WTC11 (cell line): ENCODE measurements at regions not wholly inside any gene's neighbourhood (a gene's known extent, or its start where the extent isn't known, plus 50 kb on each side); places are given as distances from the start of the nearest gene placed in this dataset.

ENCODE experiments used
- FOXJ3 ChIP-seq: sonication (generic); formaldehyde crosslinking; IDR thresholded peaks from 2 replicates; pipeline ENCODE4 v1.9.0; 2021; ENCODE audit warnings: missing genetic modification reagents, mild to moderate bottlenecking, borderline replicate concordance
- MYBL2 ChIP-seq: sonication (generic); formaldehyde crosslinking; IDR thresholded peaks from 2 replicates; pipeline ENCODE4 v1.8.1; 2023; ENCODE audit warnings: mild to moderate bottlenecking, moderate library complexity, missing genetic modification reagents
- OVOL2 ChIP-seq: fragments of 250-450 bp; sonication (Bioruptor Pico); IDR thresholded peaks from 2 replicates; pipeline ENCODE4 v1.9.0; 2021; ENCODE audit warnings: mild to moderate bottlenecking, borderline replicate concordance
- SP1 ChIP-seq: sonication (generic); formaldehyde crosslinking; conservative IDR thresholded peaks from 2 replicates; pipeline ENCODE4 v1.8.1; 2022; ENCODE audit warnings: missing genetic modification reagents
- TP53 ChIP-seq: sonication (generic); formaldehyde crosslinking; IDR thresholded peaks from 2 replicates; pipeline ENCODE4 v1.8.1; 2023; ENCODE audit warnings: mild to moderate bottlenecking, missing genetic modification reagents
- ZNF671 ChIP-seq: fragments of 250-450 bp; sonication (Bioruptor Pico); IDR thresholded peaks from 2 replicates; pipeline ENCODE4 v1.8.0; 2021; ENCODE audit warnings: mild to moderate bottlenecking
- TF ChIP-seq, protein P1 (sequence below): sonication (generic); formaldehyde crosslinking; IDR thresholded peaks from 2 replicates; pipeline ENCODE4 v1.8.1; 2022; ENCODE audit warnings: low read depth, missing genetic modification reagents, borderline replicate concordance
- TF ChIP-seq, protein P2 (sequence below): sonication (generic); formaldehyde crosslinking; IDR thresholded peaks from 2 replicates; pipeline ENCODE4 v1.8.0; 2022; ENCODE audit warnings: missing genetic modification reagents
- TF ChIP-seq, protein P3 (sequence below): sonication (generic); formaldehyde crosslinking; IDR thresholded peaks from 2 replicates; pipeline ENCODE4 v1.8.1; 2023; ENCODE audit warnings: mild to moderate bottlenecking, missing genetic modification reagents, moderate library complexity
- TF ChIP-seq, protein P4 (sequence below): fragments of 200-600 bp; IDR thresholded peaks from 2 replicates; pipeline ENCODE4 v1.8.0; 2022; ENCODE audit warnings: antibody characterized with exemption
- TF ChIP-seq, protein P5 (sequence below): fragments of 250-450 bp; sonication (Bioruptor Pico); conservative IDR thresholded peaks from 2 replicates; pipeline ENCODE4 v1.9.0; 2021; ENCODE audit warnings: mild to moderate bottlenecking
- TF ChIP-seq, protein P6 (sequence below): sonication (generic); formaldehyde crosslinking; IDR thresholded peaks from 2 replicates; pipeline ENCODE4 v1.8.0; 2022; ENCODE audit warnings: mild to moderate bottlenecking, missing genetic modification reagents

DNA sequence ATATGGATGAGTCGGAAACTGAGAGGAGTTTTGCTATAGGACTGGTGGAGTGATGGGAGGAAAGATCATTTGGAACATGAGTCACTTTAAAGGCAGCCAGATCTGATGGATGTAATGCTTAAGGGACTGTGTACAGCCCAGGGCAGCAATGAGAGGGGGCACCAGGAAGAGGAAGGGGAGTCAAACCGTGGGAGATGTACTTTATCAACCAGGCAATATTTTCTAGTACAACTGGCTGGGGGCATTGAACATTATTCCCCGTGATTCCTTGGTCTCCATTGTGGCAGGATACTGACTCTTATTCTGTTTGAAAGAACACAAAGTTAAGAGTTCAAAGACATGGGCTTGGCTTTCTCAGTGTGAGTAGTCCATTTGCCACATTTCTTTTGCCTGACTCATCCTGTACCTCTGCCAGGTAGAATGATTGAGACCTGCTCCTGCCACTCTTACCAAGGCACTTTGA, 268.2 kb upstream of the NR5A2 start:
- TF ChIP-seq ZNF671 (CRISPR knock-in tag): no peak
- TF ChIP-seq, protein P1, sequence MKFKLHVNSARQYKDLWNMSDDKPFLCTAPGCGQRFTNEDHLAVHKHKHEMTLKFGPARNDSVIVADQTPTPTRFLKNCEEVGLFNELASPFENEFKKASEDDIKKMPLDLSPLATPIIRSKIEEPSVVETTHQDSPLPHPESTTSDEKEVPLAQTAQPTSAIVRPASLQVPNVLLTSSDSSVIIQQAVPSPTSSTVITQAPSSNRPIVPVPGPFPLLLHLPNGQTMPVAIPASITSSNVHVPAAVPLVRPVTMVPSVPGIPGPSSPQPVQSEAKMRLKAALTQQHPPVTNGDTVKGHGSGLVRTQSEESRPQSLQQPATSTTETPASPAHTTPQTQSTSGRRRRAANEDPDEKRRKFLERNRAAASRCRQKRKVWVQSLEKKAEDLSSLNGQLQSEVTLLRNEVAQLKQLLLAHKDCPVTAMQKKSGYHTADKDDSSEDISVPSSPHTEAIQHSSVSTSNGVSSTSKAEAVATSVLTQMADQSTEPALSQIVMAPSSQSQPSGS (CRISPR knock-in tag): no peak
- TF ChIP-seq, protein P2, sequence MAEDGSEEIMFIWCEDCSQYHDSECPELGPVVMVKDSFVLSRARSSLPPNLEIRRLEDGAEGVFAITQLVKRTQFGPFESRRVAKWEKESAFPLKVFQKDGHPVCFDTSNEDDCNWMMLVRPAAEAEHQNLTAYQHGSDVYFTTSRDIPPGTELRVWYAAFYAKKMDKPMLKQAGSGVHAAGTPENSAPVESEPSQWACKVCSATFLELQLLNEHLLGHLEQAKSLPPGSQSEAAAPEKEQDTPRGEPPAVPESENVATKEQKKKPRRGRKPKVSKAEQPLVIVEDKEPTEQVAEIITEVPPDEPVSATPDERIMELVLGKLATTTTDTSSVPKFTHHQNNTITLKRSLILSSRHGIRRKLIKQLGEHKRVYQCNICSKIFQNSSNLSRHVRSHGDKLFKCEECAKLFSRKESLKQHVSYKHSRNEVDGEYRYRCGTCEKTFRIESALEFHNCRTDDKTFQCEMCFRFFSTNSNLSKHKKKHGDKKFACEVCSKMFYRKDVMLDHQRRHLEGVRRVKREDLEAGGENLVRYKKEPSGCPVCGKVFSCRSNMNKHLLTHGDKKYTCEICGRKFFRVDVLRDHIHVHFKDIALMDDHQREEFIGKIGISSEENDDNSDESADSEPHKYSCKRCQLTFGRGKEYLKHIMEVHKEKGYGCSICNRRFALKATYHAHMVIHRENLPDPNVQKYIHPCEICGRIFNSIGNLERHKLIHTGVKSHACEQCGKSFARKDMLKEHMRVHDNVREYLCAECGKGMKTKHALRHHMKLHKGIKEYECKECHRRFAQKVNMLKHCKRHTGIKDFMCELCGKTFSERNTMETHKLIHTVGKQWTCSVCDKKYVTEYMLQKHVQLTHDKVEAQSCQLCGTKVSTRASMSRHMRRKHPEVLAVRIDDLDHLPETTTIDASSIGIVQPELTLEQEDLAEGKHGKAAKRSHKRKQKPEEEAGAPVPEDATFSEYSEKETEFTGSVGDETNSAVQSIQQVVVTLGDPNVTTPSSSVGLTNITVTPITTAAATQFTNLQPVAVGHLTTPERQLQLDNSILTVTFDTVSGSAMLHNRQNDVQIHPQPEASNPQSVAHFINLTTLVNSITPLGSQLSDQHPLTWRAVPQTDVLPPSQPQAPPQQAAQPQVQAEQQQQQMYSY (CRISPR knock-in tag): no peak
- no peak for TF ChIP-seq FOXJ3
- TF ChIP-seq SP1 (CRISPR knock-in tag): no peak
- TF ChIP-seq, protein P3, sequence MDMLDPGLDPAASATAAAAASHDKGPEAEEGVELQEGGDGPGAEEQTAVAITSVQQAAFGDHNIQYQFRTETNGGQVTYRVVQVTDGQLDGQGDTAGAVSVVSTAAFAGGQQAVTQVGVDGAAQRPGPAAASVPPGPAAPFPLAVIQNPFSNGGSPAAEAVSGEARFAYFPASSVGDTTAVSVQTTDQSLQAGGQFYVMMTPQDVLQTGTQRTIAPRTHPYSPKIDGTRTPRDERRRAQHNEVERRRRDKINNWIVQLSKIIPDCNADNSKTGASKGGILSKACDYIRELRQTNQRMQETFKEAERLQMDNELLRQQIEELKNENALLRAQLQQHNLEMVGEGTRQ: no peak
- no peak for TF ChIP-seq OVOL2 (CRISPR knock-in tag)
- TF ChIP-seq, protein P4, sequence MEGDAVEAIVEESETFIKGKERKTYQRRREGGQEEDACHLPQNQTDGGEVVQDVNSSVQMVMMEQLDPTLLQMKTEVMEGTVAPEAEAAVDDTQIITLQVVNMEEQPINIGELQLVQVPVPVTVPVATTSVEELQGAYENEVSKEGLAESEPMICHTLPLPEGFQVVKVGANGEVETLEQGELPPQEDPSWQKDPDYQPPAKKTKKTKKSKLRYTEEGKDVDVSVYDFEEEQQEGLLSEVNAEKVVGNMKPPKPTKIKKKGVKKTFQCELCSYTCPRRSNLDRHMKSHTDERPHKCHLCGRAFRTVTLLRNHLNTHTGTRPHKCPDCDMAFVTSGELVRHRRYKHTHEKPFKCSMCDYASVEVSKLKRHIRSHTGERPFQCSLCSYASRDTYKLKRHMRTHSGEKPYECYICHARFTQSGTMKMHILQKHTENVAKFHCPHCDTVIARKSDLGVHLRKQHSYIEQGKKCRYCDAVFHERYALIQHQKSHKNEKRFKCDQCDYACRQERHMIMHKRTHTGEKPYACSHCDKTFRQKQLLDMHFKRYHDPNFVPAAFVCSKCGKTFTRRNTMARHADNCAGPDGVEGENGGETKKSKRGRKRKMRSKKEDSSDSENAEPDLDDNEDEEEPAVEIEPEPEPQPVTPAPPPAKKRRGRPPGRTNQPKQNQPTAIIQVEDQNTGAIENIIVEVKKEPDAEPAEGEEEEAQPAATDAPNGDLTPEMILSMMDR: no peak
- no peak for TF ChIP-seq TP53 (CRISPR knock-in tag)
- no peak for TF ChIP-seq MYBL2
- TF ChIP-seq, protein P5, sequence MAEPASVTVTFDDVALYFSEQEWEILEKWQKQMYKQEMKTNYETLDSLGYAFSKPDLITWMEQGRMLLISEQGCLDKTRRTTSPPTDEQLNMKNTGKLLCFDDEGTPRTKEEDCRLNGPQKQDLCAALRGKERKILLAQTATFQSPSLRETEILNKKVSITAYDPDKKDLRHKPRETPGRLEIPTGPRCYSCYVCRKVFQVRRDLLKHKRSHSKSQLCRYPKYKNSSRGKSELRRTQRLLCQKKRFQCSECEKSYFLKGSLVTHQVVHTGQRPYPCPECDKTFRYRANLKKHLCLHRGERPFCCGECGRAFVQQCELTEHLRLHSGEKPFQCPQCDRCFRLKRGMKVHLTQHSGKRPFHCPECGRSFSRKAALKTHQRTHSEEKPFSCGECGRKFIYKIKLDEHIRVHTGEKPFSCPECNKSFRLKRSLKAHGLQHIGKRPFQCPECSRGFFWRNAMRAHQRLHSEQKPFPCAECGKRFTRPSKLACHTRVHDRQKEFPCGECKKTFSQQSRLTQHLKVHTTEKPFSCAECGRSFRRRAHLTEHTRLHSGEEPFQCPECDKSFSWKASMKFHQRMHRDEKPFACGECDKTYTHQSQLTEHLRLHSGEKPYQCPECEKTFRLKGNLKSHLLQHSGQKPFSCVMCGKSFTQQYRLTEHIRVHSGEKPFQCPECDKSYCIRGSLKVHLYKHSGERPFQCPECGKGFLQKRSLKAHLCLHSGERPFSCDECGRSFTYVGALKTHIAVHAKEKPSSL (CRISPR knock-in tag): no peak
- TF ChIP-seq, protein P6, sequence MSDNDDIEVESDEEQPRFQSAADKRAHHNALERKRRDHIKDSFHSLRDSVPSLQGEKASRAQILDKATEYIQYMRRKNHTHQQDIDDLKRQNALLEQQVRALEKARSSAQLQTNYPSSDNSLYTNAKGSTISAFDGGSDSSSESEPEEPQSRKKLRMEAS: no peak
